Renal cortical epithelial cell (primary cell): ENCODE measurements at regions not wholly inside any gene's neighbourhood (a gene's known extent, or its start where the extent isn't known, plus 50 kb on each side); places are given as distances from the start of the nearest gene placed in this dataset.

Source experiments
- DNase-seq: peaks from one replicate; pipeline ENCODE4 v3.0.0-alpha.2; 2011; ENCODE audit warnings: low read depth

GRCh38 chr9:12874395-12874794, 99.6 kb downstream of the LURAP1L start:
- DNase-seq, result no peak

GRCh38 chr9:12875191-12875590, 100.4 kb downstream of the LURAP1L start:
- DNase-seq, result peak; percentile 80

- DNase-seq, result no peak
Observed at GRCh38 chr9:12876872-12877271, 102.1 kb downstream of the LURAP1L start.

- DNase-seq, result peak; percentile 60
Observed at GRCh38 chr9:12878351-12878978, 103.6 kb downstream of the LURAP1L start.

GRCh38 chr9:12879961-12880360, 105.1 kb downstream of the LURAP1L start:
- no peak for DNase-seq

- no peak for DNase-seq
Observed at GRCh38 chr9:12880406-12881015, 105.7 kb downstream of the LURAP1L start.

GRCh38 chr9:12882430-12882829, 107.6 kb downstream of the LURAP1L start:
- DNase-seq, result no peak

GRCh38 chr9:12884736-12885395, 110.0 kb downstream of the LURAP1L start:
- DNase-seq, result peak; percentile 80

- peak; percentile 26 for DNase-seq
Observed at GRCh38 chr9:12889402-12890106, 114.7 kb downstream of the LURAP1L start.

- DNase-seq, result no peak
Observed at GRCh38 chr9:12891588-12891987, 116.8 kb downstream of the LURAP1L start.

GRCh38 chr9:12903316-12903715, 128.5 kb downstream of the LURAP1L start:
- no peak for DNase-seq

- DNase-seq, result no peak
Observed at GRCh38 chr9:12904261-12905000, 129.6 kb downstream of the LURAP1L start.

- no peak for DNase-seq
Observed at GRCh38 chr9:12906646-12907045, 131.8 kb downstream of the LURAP1L start.

- DNase-seq, result no peak
Observed at GRCh38 chr9:12908895-12909294, 134.1 kb downstream of the LURAP1L start.

GRCh38 chr9:12915366-12915954, 140.6 kb downstream of the LURAP1L start:
- no peak for DNase-seq

- DNase-seq, result peak; percentile 66
Observed at GRCh38 chr9:12916042-12916441, 141.2 kb downstream of the LURAP1L start.

- DNase-seq, result no peak
Observed at GRCh38 chr9:12920437-12920836, 145.6 kb downstream of the LURAP1L start.

GRCh38 chr9:12921621-12922020, 146.8 kb downstream of the LURAP1L start:
- no peak for DNase-seq

GRCh38 chr9:12922224-12922866, 147.5 kb downstream of the LURAP1L start:
- DNase-seq, result no peak

- DNase-seq, result peak; percentile 9
Observed at GRCh38 chr9:12923468-12924009, 148.7 kb downstream of the LURAP1L start.

GRCh38 chr9:12930906-12931305, 156.1 kb downstream of the LURAP1L start:
- peak; percentile 14 for DNase-seq
